Adrenal gland (tissue), 5 donors: ENCODE measurements at regions not wholly inside any gene's neighbourhood (a gene's known extent, or its start where the extent isn't known, plus 50 kb on each side); places are given as distances from the start of the nearest gene placed in this dataset.

Source experiments
- CTCF ChIP-seq, 6 experiments: fragments of 450-650 bp in 4 of 6; fragments of 200-600 bp in 2 of 6; sonication (generic) in 1 of 6; IDR thresholded peaks; 1 replicate in 5 of 6; 2 replicates in 1 of 6; pipeline versions ENCODE4 v1.5.1 to v1.8.0; 2016 to 2021; ENCODE audit warnings: antibody characterized with exemption in 6 of 6, mild to moderate bottlenecking in 2 of 6, moderate library complexity in 1 of 6
- POLR2A ChIP-seq, 2 donors: fragments of 450-650 bp; IDR thresholded peaks; one replicate each; pipeline ENCODE4 v1.6.1; 2017; ENCODE audit warnings: antibody characterized with exemption in 2 of 2, mild to moderate bottlenecking in 2 of 2, moderate library complexity in 1 of 2
- donor health status: DM: no; HTN: no; CAD: no.

GRCh38 chr2:66343259-66343658, 91.7 kb upstream of the MEIS1 start:
- TF ChIP-seq CTCF (IDR thresholded peaks at IDR 0.05) = no peak
- TF ChIP-seq POLR2A (IDR thresholded peaks at IDR 0.05) = no peak
